Left lobe of liver (tissue), 2 donors: ENCODE measurements at regions not wholly inside any gene's neighbourhood (a gene's known extent, or its start where the extent isn't known, plus 50 kb on each side); places are given as distances from the start of the nearest gene placed in this dataset.
A peak's percentile ranks its signal among the peaks of the same experiment; 100 is the strongest.
"Not testable (repeated sequence)": the region's sequence is repeated elsewhere in the genome, so short reads cannot be mapped to it uniquely, and the experiment has no call there.

Experiments
- ATAC-seq: fragments of 200-7000 bp; cut with Tn5 transposase; one replicate; pipeline ENCODE4 v1.9.1; 2020; ENCODE audit warnings: mild to moderate bottlenecking, moderate library complexity
- DNase-seq: peaks from one replicate; pipeline ENCODE4 v3.0.0-alpha.2; 2020; ENCODE audit warnings: low spot score
- donor health status: DM: no; HTN: no; CAD: no; lungs with moderate emphysema.
- donor health status: DM: no; HTN: yes; CAD: no.

- no peak for DNase-seq
- no peak for ATAC-seq
Measured at GRCh38 chr1:199182186-199182843, 543.5 kb downstream of the PTPRC start.

GRCh38 chr1:199184180-199184579, 545.3 kb downstream of the PTPRC start:
- ATAC-seq (no peak), DNase-seq (no peak)

GRCh38 chr1:199194862-199195261, 556.0 kb downstream of the PTPRC start:
- DNase-seq = no peak
- ATAC-seq = no peak

- ATAC-seq (no peak), DNase-seq (no peak)
Measured at GRCh38 chr1:199197695-199198094, 558.9 kb downstream of the PTPRC start.

- ATAC-seq = no peak
- DNase-seq = no peak
Measured at GRCh38 chr1:199202331-199202730, 563.5 kb downstream of the PTPRC start.

GRCh38 chr1:199204231-199204630, 565.4 kb downstream of the PTPRC start:
- DNase-seq = no peak
- ATAC-seq = no peak

- no peak for DNase-seq
- no peak for ATAC-seq
Measured at GRCh38 chr1:199205740-199206441, 567.1 kb downstream of the PTPRC start.

GRCh38 chr1:199208847-199209246, 570.0 kb downstream of the PTPRC start:
- DNase-seq (no peak), ATAC-seq (no peak)

- ATAC-seq (no peak), DNase-seq (no peak)
Measured at GRCh38 chr1:199218065-199218464, 579.2 kb downstream of the PTPRC start.

- no peak for ATAC-seq
Measured at GRCh38 chr1:199218533-199218932, 579.7 kb downstream of the PTPRC start.

GRCh38 chr1:199220031-199220430, 581.2 kb downstream of the PTPRC start:
- no peak for DNase-seq
- ATAC-seq = no peak

More at GRCh38 chr1:199218533-199218932, 579.7 kb downstream of the PTPRC start:
- DNase-seq = no peak

GRCh38 chr1:199221371-199222150, 582.7 kb downstream of the PTPRC start:
- no peak for ATAC-seq
- DNase-seq = no peak

GRCh38 chr1:199223936-199224335, 585.1 kb downstream of the PTPRC start:
- ATAC-seq (no peak), DNase-seq (no peak)

- DNase-seq = no peak
- ATAC-seq = no peak
Measured at GRCh38 chr1:199226163-199226562, 587.3 kb downstream of the PTPRC start.

GRCh38 chr1:199242147-199242546, 603.3 kb downstream of the PTPRC start:
- ATAC-seq (no peak), DNase-seq (no peak)

- ATAC-seq (no peak), DNase-seq (no peak)
Measured at GRCh38 chr1:199242601-199243000, 603.8 kb downstream of the PTPRC start.

- ATAC-seq (peak; percentile 97), DNase-seq (peak; percentile 53)
Measured at GRCh38 chr1:199243423-199244061, 604.7 kb downstream of the PTPRC start.

GRCh38 chr1:199245946-199246345, 607.1 kb downstream of the PTPRC start:
- DNase-seq (no peak), ATAC-seq (no peak)

- no peak for DNase-seq
- no peak for ATAC-seq
Measured at GRCh38 chr1:199246716-199247115, 607.9 kb downstream of the PTPRC start.

GRCh38 chr1:199247891-199248290, 609.1 kb downstream of the PTPRC start:
- no peak for DNase-seq
- ATAC-seq = no peak

GRCh38 chr1:199254040-199254439, 615.2 kb downstream of the PTPRC start:
- not testable (repeated sequence) for ATAC-seq, DNase-seq
